Adipocyte (in vitro differentiated cells): ENCODE measurements at regions not wholly inside any gene's neighbourhood (a gene's known extent, or its start where the extent isn't known, plus 50 kb on each side); places are given as distances from the start of the nearest gene placed in this dataset.

Experiments used
- DNase-seq: peaks from one replicate; pipeline ENCODE4 v3.0.0-alpha.2; 2015; ENCODE audit warnings: low read depth
- H3K27me3 ChIP-seq: replicated peaks from 2 replicates; pipeline ENCODE4 v1.7.0; 2013; ENCODE audit warnings: mild to moderate bottlenecking, low read length, moderate library complexity; ENCODE audit not compliant: control insufficient read depth, insufficient read depth
- H3K36me3 ChIP-seq: 2 replicates; pipeline ENCODE4 v1.7.0; 2013; ENCODE audit warnings: low read length, mild to moderate bottlenecking, moderate library complexity; ENCODE audit not compliant: control insufficient read depth, insufficient read depth, severe bottlenecking
- H3K4me1 ChIP-seq: 2 replicates; pipeline ENCODE4 v1.7.0; 2013; ENCODE audit warnings: mild to moderate bottlenecking, low read length, moderate library complexity; ENCODE audit not compliant: control insufficient read depth, insufficient read depth
- H3K4me3 ChIP-seq: 2 replicates; pipeline ENCODE4 v1.7.0; 2013; ENCODE audit warnings: mild to moderate bottlenecking, low read length, moderate library complexity
- H3K9ac ChIP-seq: 2 replicates; pipeline ENCODE4 v1.7.0; 2013; ENCODE audit warnings: mild to moderate bottlenecking, low read length, moderate library complexity
- H3K9me3 ChIP-seq: 2 replicates; pipeline ENCODE4 v1.7.0; 2013; ENCODE audit warnings: mild to moderate bottlenecking, low read length, moderate library complexity; ENCODE audit not compliant: control insufficient read depth

GRCh38 chr2:166831930-166832329 is 56.4 kb upstream of the XIRP2 start:
- Histone ChIP-seq H3K9ac (no peak overlapping the region), H3K4me1 (no peaks in the 10 kb centered on the region), H3K27me3 (no peaks in the 10 kb centered on the region), H3K9me3 (no peaks in the 10 kb centered on the region), H3K36me3 (no peaks in the 10 kb centered on the region), H3K4me3 (no peak overlapping the region)
- no peak for DNase-seq

- Histone ChIP-seq H3K9ac (no peak overlapping the region), H3K4me3 (no peak overlapping the region)
- no peak for DNase-seq
Measured at GRCh38 chr2:166825914-166826313, 62.4 kb upstream of the XIRP2 start.

GRCh38 chr2:166814335-166814734 is 73.9 kb upstream of the XIRP2 start:
- no peaks in the 10 kb centered on the region for H3K9me3 ChIP-seq
- H3K4me3 ChIP-seq, result no peak overlapping the region
- DNase-seq, result no peak
- H3K36me3 ChIP-seq, result no peaks in the 10 kb centered on the region
- H3K27me3 ChIP-seq, result no peaks in the 10 kb centered on the region
- no peak overlapping the region for H3K9ac ChIP-seq
- H3K4me1 ChIP-seq, result no peaks in the 10 kb centered on the region

More at GRCh38 chr2:166825914-166826313, 62.4 kb upstream of the XIRP2 start:
- Histone ChIP-seq H3K36me3 (no peaks in the 10 kb centered on the region), H3K27me3 (no peaks in the 10 kb centered on the region), H3K4me1 (no peaks in the 10 kb centered on the region), H3K9me3 (no peaks in the 10 kb centered on the region)

DNA sequence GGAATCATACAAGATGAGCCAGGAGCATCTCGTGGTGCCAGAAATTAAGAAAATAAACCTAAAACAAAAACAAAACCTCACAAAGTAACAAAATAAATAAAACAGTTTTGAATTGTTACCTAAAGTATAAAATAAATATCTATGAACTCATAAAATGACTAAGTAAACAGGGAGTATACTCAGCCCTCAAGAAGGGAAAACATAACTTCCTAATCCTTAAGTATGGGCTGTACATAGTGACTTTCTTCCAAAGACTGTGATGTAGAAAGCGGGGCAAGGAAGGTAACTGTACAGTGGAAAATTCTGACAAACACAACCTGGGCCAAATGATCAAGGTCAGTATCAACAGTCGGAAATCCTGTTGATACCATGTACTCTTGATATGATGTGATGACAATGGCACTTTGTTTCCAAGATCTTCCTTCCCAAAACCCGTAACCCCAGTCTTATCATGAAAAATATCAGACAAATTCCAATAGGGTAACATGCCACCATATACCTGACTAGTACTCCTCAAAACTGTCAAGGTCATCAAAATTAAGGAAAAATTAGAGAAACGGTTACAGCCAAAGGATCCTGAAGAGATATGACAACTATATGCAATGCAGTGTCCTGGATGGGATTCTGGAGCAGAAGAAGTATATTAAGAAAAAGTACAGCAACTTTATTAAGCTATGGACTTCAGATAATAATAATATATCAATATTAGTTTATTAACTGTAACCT is 76.0 kb upstream of the XIRP2 start:
- no peak for DNase-seq
- Histone ChIP-seq H3K9ac (no peak overlapping the region), H3K27me3 (no peaks in the 10 kb centered on the region), H3K36me3 (no peaks in the 10 kb centered on the region), H3K4me3 (no peak overlapping the region), H3K9me3 (no peaks in the 10 kb centered on the region), H3K4me1 (no peaks in the 10 kb centered on the region)

DNA sequence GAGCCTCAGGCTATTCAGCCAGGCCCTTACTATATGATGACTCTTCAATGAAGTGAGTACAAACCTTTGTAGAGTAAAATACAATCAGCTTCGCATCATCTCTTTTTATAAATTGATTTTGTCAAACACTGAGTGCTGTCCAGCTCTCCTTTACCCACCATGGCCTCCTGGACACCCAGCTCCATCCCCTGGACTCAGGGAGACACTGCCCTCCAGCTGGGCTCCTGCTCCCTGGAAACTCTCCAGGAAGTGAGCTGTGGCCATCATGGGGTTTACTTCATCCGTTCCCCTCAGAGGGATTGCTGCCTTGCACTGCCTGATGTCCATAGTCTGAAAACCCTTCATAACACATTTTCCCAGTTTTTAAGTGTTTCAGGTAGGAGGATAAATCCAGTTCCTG is 82.5 kb upstream of the XIRP2 start:
- Histone ChIP-seq H3K27me3 (no peaks in the 10 kb centered on the region), H3K36me3 (no peaks in the 10 kb centered on the region), H3K4me3 (no peak overlapping the region), H3K9ac (no peak overlapping the region), H3K4me1 (no peaks in the 10 kb centered on the region), H3K9me3 (peaks cover 7% of the 10 kb centered on the region)
- DNase-seq, result no peak

GRCh38 chr2:166803373-166804000 is 84.8 kb upstream of the XIRP2 start:
- Histone ChIP-seq H3K9ac (no peak overlapping the region), H3K9me3 (peaks cover 7% of the 10 kb centered on the region), H3K4me1 (no peaks in the 10 kb centered on the region), H3K4me3 (no peak overlapping the region), H3K27me3 (no peaks in the 10 kb centered on the region), H3K36me3 (no peaks in the 10 kb centered on the region)
- DNase-seq, result peak; percentile 21

DNA sequence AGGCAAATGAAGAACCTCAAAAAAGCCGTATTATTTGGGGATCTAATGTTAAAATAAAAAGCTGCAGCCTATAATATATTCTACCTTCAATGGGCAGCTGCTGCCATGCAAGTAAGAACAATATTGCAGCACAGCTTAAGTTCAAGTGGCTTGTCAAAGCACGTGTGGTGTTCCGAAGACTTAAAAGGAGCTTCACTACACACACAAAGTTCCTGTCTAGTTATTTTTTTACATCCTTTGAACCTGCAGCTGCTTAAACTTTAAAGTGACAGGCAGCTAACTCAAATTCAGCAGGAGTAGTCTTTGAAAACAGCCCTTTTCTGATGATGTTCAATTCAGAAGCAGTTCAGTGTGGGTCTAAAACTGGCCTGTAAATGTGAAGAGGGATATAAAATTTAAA is 85.8 kb upstream of the XIRP2 start:
- H3K9me3 ChIP-seq, result peaks cover 7% of the 10 kb centered on the region
- no peak for DNase-seq

DNA sequence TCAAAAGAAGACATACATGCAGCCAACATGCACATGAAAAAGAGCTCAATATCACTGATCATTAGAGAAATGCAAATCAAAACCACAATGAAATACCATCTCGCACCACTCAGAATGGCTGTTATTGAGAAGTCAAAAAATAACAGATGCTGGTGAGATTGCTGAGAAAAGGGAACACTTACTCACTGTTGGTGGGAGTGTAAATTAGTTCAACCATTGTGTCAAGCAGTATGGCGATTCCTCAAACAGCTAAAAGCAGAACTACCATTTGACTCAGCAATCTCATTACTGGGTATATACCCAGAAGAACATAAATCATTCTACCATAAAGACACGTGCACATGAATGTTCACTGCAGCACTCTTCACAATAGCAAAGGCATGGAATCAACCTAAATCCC is 95.5 kb upstream of the XIRP2 start:
- no peak overlapping the region for H3K4me3 ChIP-seq
- no peaks in the 10 kb centered on the region for H3K9me3 ChIP-seq
- DNase-seq, result no peak
- no peaks in the 10 kb centered on the region for H3K27me3 ChIP-seq
- H3K36me3 ChIP-seq, result no peaks in the 10 kb centered on the region
- H3K4me1 ChIP-seq, result no peaks in the 10 kb centered on the region
- H3K9ac ChIP-seq, result no peak overlapping the region

More for the DNA sequence above, 85.8 kb upstream of the XIRP2 start:
- Histone ChIP-seq H3K4me1 (no peaks in the 10 kb centered on the region), H3K27me3 (no peaks in the 10 kb centered on the region), H3K9ac (no peak overlapping the region), H3K4me3 (no peak overlapping the region), H3K36me3 (no peaks in the 10 kb centered on the region)

DNA sequence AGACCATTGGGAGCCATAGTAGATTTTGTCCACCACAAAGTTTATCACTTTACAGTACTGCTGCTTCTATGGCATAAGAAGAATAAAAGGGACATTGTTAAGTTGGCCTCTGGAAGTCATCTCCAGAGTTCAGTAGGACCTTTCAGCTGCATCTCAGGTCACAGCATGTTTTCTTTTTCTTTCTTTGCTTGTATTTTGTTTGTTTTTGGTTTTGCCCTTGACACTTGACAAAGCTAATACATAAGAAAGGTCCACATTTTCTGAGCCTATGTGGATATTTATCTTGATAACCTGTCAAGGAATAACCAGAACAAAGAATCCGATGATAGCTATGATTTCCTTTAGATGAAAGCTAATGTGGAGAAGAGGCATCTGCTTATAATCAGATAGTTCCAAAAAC is 101.6 kb upstream of the XIRP2 start:
- DNase-seq, result no peak
- H3K9ac ChIP-seq, result no peak overlapping the region
- no peaks in the 10 kb centered on the region for H3K36me3 ChIP-seq
- H3K9me3 ChIP-seq, result no peaks in the 10 kb centered on the region
- no peaks in the 10 kb centered on the region for H3K4me1 ChIP-seq
- H3K4me3 ChIP-seq, result no peak overlapping the region
- H3K27me3 ChIP-seq, result no peaks in the 10 kb centered on the region

GRCh38 chr2:166784296-166784946 is 103.9 kb upstream of the XIRP2 start:
- H3K4me1 ChIP-seq, result no peaks in the 10 kb centered on the region
- H3K27me3 ChIP-seq, result no peaks in the 10 kb centered on the region
- H3K36me3 ChIP-seq, result no peaks in the 10 kb centered on the region
- no peak overlapping the region for H3K4me3 ChIP-seq
- no peak overlapping the region for H3K9ac ChIP-seq
- DNase-seq, result no peak
- H3K9me3 ChIP-seq, result no peaks in the 10 kb centered on the region

GRCh38 chr2:166775176-166775575 is 113.1 kb upstream of the XIRP2 start:
- Histone ChIP-seq H3K4me3 (no peak overlapping the region), H3K9me3 (no peaks in the 10 kb centered on the region), H3K27me3 (no peaks in the 10 kb centered on the region), H3K9ac (no peak overlapping the region), H3K4me1 (no peaks in the 10 kb centered on the region), H3K36me3 (no peaks in the 10 kb centered on the region)
- no peak for DNase-seq
